CD4-positive, alpha-beta T cell treated with Interleukin-21 for 1 hour (primary cell): ENCODE measurements at regions not wholly inside any gene's neighbourhood (a gene's known extent, or its start where the extent isn't known, plus 50 kb on each side); places are given as distances from the start of the nearest gene placed in this dataset.

Source experiments
- DNase-seq: peaks from one replicate; pipeline ENCODE4 v3.0.0-alpha.2; 2020

DNA sequence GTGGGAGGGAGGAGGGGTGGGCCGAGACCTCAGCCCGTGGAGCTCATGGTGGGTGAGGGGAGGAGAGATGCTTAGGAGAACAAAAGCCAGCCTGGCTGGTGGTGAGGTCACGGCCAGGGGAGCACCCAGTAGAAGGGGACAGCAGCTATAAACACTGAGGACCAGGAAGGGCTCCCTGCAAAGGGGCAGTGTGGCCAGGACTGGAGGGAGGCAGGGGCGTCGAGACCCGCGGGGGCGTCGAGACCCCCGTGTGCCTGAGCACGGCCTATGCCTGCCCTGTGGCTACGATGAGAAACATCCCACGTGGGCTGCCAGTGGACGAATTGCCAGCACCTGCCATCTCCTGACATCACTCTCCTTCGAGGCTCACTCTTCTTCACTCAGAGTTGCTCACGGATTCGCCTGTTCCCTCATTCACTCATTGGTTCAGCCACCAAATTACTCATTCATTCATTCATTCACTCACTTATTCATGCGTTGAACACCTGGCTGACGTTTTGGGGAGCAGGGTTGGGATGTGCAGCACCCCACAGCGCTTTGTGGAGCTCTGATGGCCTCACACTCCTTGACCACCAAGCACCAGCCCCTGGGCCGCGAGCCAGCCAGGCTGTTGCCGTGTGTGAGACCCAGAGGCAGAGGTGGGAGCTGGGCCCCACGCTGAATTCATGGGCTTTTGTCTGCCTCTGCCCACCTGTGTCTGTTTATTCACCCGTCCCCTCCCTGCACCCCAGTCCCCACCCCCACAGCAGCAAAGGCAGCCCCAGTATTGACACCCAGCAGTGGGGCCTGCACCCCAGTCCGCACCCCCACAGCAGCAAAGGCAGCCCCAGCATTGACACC is 61.2 kb upstream of the BHLHE23 start:
- DNase-seq, result no peak

- DNase-seq, result no peak
These were observed 60.5 kb upstream of the BHLHE23 start for GRCh38 chr20:63067266-63067635.

- DNase-seq, result no peak
These were observed 59.9 kb upstream of the BHLHE23 start for GRCh38 chr20:63066506-63067265.

GRCh38 chr20:63065911-63066310 is 59.1 kb upstream of the BHLHE23 start:
- no peak for DNase-seq

GRCh38 chr20:63064745-63065711 is 58.3 kb upstream of the BHLHE23 start:
- no peak for DNase-seq

DNA sequence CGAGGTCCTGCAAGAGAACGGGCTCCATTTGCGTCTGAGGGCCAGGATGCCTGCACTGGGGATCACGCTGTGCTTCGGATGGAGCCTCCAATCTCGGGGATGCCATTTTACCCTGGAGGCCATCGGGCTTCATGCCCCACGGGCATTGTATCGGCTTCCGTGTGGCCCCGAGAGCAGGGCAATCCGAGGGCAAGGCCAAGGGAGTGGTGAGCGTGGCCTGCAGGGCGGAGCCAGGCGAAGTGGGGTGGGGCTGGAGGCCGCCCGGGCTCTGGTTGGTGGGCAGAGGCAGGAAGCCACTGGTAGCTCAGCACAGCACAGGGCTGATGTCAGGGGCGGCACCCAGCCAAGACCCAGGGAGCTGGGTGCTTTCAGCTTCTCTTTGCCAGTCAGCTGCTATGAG is 57.5 kb upstream of the BHLHE23 start:
- no peak for DNase-seq

DNA sequence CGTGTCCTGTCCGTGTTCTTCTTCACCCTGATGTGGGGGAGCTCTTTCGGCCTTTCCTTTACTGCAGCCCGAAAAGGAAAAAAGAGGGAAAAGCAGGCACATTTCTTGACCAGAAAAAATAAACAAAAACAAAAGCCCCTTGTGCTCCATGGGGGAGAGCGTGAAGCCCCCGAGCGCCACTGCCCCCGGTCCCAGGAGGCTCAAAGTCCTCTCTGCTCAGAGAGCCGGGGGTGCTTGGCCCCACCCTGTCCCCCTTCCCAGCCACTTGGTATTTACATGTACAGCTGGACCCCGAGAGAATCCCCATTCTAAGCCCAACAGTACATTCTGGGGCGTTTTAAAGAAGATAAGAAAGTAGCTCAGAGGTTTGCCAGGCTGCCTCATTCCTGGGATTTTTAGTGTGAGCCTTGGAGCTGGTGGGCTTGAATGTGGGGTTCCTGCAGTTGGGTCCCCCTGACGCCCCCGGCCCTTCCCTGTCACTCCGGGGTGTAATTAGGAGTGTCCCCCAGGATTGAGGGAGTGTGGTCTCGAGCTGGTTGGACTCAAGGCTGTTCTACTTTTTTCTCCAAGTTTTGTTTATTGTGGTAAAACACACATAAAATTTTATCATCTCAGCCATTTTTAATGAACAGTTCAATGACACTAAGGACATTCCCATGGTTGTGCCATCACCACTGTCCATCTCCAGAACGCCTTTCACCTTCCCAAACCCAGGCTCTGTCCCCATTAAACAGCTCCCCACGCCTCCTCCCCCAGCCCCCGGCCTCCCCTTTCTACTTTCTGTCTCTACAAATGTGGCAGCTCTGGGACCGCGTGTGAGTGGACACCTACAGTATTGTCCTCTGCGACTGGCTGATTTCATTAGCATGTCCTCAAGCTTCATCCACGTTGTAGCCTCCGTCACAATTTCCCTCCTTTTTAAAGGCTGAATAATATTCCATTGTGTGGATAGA is 55.7 kb upstream of the BHLHE23 start:
- DNase-seq, result no peak

DNA sequence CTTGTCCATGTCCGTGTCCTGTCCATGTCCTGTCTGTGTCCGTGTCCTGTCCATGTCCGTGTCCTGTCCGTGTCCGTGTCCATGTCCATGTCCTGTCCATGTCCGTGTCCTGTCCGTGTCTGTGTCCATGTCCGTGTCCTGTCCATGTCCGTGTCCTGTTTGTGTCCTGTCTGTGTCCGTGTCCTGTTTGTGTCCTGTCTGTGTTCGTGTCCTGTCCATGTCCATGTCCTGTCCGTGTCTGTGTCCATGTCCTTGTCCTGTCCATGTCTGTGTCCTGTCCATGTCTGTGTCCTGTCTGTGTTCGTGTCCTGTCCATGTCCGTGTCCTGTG is 55.0 kb upstream of the BHLHE23 start:
- no peak for DNase-seq

DNA sequence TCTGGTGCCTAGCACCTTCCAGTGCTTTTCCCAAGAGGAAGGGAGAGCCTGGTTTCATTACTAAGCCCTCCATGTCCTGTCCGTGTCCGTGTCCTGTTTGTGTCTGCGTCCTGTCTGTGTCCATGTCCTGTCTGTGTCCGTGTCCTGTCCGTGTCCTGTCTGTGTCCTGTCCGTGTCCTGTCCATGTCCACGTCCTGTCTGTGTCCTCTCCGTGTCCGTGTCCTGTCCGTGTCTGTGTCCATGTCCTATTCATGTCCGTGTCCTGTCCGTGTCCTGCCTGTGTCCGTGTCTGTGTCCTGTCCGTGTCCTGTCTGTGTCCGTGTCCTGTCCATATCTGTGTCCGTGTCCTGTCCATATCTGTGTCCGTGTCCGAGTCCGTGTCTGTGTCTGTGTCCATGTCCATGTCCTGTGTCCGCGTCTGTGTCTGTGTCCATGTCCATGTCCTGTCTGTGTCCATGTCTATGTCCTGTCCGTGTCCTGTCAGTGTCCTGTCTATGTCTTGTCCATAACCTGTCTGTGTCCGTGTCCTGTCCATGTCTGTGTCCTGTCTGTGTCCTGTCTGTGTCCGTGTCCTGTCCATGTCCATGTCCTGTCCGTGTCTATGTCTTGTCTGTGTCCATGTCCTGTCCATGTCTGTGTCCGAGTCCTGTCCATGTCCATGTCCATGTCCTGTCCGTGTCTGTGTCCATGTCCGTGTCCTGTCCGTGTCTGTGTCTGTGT is 54.4 kb upstream of the BHLHE23 start:
- DNase-seq, result no peak

- DNase-seq, result no peak
These were observed 53.6 kb upstream of the BHLHE23 start for GRCh38 chr20:63060057-63060991.

DNA sequence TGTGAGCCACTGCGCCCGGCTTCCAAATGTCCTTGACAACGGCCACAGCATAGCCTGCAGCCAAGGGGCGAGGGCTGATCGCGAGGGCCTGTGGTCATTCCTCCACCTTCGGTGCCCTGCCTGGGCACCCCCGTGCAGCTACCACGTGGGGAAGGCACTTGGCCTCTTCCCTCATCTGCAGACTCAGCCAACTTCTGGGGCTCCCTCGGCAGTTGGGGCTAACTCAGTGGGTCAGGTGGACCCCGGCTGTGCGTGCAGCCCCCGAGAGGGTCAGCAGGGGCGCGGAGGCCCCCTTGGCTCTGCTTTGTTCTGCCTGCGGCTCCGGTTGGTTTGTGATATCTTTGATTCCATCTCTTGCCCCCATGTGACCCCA is 52.9 kb upstream of the BHLHE23 start:
- DNase-seq, result no peak

DNA sequence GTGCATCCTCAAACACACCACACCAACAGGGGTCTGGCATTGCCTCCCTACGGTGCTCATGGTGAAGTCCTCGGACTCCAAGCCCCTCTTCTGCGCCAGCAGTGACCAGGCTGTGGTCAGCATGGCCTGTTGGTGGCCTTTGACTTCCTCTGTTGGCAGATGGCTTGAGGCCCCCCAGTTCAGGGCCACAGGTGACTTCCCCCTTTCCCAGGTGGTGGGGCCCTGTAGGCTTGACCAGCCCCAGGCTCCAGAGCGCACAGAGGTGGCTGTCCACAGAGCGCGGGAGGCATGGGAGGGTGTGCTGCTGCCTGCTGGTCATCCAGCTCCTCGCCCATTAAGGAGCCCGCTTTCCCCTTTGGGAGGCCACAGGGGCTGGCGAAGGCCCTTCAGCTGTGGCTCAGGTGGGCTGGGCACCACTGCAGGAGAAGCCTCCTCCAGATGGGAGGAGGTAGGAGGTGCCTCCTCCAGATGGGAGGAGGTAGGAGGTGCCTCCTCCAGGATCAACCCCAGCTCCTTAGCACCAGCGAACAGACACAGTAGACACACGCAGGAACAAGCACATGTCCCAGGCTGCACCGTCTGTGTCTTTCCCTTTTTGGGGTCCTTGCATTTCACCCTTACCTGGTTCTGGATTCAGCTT is 52.1 kb upstream of the BHLHE23 start:
- no peak for DNase-seq

DNA sequence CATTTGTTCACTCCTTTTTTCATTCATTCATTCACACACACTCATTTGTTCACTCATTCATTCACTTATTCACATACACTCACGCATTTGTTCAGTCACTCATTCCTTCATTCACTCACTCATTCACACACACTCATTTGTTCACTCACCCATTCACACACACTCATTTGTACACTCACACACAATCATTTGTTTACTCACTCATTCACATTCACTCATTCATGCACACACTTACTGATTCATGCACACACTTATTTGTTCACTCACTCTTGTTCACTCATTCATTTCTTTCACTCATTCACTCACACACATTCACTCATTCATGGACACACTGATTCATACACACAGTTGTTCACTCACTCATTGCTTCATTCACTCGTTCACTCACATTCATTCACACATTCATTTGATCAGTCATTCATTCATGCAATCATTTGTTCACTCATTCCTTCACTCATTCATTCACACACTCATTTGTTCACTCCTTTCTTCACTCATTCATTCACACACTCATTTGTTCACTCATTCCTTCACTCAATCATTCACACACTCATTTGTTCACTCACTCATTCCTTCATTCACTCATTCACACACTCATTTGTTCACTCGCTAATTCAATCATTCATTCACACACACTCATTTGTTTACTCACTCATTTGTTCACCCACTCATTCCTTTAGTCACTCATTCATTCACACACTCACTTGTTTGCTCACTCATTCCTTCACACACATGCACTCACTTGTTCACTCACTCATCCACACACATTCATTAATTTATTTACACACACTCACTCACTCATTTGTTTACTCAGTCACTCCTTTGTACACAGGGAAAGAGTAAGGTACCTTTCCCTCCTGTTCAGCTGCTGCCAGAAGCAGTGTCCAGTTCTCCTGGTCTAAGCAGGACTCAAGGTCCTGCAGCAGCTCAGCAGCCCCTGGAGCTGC is 50.7 kb upstream of the BHLHE23 start:
- DNase-seq, result no peak

DNA sequence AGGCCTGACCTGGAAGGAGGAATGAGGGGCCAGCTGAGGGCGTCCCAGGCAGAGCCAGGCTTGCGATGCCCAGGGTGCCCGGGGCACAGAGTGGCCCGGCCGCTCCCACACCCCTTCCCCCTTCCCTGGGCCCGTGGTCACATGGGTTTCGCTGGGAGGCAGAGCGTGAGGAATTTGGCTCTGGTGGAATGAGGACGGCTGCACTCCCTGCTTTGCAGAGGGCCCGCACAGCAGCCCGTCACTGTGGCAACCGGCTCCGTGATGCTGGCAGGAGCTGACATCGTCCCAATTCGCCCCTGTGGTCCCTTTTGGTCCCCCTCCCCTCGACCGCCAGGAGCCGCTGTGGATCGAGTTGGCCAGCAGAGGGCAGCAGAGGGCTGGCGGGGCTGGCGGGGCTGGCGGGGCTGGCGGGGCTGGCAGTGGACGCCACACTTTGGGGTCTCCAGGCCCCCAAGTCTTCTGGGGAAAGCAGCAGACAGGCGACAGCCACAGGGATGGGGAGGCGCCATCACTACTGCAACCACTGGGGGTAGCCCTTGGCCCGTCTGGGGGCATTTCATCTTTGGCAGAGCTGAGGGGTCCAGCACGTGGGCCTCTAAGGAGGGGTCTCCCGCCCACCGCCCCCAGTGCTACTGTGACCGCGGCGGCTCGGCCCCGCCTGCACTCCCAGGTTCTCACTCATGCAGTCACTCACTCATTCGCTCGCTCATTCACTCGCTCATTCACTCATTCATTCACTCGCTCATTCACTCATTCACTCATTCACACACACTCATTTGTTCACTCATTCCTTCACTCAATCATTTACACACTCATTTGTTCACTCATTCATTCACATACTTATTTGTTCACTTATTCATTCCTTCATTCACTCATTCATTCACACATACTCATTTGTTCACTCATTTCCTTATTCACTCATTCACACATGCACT is 49.7 kb upstream of the BHLHE23 start:
- DNase-seq, result peak; percentile 38
